Dermis blood vessel endothelial cell (primary cell): ENCODE measurements at regions not wholly inside any gene's neighbourhood (a gene's known extent, or its start where the extent isn't known, plus 50 kb on each side); places are given as distances from the start of the nearest gene placed in this dataset.

ENCODE experiments used
- DNase-seq: peaks from one replicate; pipeline ENCODE4 v3.0.0; 2010

DNA sequence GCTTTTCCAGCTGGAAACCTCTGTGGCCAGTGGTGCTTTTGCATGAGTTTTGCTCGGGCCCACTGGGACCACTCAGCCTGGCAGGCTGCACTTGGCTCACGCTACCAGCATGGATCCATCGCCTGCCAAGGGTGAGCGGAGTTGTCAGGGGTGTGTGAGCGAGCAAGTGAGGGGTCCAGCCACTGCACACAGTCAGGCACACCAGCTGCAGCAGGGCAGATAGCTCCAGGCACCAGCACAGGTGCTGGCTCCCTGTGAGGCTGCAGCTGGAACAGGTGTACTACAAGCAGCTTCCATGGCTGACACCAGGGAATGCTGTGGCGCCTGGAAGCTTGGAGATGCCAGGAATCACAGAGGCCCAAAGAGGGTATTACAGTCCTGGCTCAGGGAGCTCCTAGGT, 391.2 kb upstream of the SGCD start:
- no peak for DNase-seq

DNA sequence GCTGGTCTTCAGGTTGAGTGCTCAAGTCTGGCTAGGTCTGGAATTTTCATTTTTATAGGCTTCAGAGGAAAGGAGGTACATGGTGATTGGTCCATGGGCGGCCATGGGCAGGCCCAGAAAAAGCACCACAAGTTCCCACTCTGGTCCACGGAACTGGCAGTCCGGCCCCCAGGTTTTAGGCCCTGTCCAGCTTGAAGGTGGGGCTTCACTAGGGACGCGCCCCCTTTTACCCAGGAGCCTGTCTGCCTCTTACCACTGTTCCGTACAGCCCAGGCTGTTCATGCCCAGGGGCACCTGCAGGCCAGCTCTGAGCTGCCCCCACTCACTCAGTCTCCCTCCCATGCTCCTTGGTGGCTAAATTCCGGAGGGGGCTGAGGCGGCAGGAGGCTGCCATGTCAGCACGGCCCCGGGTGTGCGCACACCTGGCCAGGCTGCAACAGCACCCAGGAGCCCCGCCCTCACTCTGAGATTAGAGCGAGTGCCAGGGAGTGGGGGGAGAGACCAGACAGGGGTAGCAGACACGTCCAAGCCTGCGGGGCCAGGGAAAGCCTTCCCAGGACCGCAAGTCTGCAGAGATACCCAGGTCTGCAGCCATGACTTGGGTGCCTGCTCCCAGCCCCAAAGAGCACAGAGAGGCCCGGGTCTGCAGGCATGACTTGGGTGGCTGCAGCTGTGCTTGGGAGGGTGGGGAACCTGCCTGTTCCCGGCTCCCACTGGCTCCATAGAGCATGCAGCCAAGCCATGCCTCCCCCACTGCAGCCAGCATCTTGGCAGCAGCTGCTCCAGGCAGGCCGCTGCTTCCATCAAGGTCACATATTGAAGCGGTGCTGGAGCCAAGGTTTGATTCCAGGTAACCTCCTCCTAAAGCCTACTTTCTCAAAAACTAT, 390.2 kb upstream of the SGCD start:
- DNase-seq, result no peak

DNA sequence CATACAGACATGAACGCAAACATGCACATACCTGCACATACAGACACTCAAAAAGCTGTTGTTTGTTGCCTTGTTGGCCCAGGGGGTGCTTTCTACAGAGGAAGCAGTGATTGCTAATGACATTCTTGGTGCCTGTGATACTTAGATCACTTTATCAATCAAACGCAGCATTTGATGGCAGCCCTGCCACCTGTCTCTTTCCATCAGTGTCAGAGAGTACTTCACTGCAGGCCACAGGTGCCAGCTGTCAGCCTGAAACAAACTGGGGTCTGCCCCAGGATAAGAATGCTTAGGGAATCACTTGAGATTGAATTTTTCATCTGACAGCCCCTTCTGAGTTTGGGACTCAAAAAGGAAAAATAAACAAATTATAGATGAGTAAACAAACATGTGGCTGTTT, 388.9 kb upstream of the SGCD start:
- no peak for DNase-seq

DNA sequence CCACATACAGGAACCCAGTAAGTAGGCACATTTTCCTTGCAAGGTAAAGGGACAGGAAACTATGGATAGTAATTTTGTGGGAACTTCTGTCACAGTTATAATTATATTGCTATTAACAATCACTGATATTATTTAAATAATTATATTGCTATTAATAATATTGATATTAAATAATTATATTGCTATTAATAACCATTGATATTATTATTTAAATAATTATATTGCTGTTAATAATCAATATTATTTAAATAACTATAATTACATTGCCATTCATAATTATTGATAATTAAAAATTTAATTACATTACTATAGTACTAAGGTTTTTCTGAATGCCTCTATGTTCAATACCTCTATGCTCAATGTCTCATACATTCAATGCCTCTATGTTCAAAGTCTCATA, 385.6 kb upstream of the SGCD start:
- no peak for DNase-seq

DNA sequence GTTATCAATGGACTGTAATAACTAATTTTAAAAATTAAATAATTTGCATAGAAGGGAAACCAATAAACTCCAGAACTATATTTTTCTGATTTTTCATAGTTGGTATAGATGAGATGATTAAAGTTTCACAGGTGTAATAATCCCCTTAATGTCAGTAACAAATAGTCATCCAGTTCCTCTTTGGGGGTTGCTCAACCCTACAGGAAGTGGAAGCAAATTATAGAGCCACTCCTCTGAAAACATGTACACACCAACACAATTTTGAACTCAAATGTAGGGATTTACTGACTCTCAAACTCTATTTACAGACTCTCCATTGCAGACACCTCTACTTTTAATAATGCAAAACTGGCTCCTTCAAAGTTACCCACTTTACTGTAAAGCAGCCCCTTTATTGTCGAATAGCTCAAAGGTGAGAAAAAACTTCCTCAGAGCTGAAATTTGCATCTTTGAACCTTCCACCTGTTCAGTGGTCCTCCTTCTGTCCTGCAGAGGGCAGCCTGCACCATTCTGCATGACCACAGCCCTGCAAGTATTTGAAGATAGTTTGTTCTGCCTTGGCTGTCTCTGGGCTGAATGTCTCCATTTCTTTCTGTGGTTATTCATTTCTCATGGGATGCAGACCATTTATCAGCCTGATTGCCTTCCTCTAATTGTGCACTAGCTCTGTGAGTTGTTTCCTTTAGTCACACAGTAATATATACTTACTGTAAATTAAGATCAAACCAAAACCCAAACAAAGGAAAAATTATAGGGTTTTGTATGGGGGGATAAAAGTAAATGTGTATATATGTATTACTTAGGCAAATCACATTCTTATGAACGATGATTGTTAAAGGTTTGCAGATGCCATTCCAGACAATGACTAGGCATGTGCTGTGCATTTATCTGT, 383.2 kb upstream of the SGCD start:
- DNase-seq, result no peak

DNA sequence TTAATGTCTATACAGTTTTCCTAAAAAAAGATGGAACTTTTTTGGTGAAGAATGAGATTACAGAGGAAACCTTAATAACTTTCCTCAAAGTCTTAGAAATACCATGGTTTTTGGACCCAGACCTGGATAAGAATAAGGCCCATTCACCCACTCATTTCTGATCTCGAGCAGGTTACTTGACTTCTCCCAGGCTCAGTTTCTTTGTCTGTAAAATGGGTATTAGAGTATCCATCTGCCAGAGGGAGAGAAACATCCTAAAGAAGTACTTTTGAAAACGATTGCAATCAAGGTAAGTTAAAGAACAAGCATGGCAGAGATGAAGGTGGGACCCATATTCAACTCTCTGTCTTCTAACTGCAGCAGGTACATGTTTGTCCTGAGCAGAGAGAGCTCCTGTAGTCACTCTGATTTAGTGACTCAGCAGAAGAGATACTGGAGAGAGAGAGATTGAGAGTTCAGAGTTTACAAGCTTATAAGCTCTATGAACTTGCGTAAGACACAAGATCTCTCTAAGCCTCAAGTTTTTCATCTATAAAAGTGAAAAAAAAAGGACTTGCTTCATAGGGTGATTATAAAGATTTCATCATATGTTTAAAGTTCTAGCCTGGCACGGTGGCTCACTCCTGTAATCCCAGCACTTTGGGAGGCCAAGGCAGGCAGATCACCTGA, 379.4 kb upstream of the SGCD start:
- no peak for DNase-seq

DNA sequence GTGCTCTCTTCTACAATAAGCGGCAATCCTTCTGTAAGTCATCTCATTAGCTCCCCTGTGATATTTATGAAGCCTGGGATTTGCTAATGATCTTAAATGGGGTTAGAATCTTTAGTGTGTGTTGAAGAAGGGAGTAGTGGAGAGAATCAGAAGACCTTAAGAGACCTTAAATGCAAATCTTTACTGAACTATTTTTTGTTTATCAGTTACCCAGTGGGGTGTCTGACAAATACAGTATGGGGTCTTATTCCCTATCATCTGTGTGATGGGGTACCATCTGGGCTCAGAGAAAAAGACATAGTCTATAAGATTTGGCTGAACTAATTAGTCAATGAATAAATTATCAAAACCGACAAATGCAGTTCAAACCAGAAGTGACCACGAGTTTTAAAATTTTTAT, 378.4 kb upstream of the SGCD start:
- DNase-seq, result no peak

DNA sequence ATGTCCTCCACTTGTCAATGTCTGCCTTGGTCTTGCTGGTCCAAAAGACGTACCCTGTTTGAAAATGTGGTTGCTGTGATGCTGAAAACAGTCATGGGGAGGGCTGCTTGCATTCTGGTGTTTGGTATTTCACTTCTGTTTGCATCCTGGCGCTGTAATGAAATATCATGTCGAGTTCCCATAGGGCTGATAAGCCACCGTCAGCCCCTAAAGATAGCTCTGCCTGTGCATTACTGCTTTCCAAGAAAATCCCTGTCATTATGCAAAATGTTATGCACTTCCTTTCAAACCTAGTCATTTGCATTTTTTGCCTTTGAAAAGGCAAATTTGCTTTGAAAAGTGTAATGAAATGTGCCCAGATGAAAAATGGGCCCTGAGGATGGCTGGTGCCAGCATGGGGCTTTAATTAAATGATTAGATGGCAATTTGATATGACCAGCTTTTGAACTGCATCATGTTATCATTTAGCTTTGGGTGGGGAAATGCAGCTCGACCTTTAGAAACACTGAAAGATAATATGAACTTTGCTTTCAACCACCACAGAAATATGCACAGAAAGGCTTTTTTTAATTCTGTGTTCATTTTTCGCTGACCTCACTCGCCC, 374.4 kb upstream of the SGCD start:
- no peak for DNase-seq

DNA sequence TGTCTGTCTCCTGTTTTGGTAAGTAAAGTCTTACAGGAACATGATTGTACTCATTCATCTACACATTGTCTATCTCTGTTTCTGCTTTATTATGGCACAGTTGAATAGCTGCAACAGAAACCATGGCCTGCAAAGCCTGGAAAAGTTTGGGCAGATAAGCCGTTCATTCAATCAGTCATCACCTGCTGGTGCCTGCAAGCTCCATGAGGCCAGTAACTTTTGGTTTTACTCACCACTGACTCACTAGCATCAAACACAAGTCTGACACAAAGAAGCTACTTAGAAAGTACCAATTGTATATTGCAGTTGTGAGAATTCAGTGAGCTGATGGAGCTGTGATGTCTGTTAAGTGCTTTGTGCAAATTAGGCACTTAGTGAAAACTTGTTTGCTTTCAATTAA, 373.6 kb upstream of the SGCD start:
- DNase-seq, result no peak

DNA sequence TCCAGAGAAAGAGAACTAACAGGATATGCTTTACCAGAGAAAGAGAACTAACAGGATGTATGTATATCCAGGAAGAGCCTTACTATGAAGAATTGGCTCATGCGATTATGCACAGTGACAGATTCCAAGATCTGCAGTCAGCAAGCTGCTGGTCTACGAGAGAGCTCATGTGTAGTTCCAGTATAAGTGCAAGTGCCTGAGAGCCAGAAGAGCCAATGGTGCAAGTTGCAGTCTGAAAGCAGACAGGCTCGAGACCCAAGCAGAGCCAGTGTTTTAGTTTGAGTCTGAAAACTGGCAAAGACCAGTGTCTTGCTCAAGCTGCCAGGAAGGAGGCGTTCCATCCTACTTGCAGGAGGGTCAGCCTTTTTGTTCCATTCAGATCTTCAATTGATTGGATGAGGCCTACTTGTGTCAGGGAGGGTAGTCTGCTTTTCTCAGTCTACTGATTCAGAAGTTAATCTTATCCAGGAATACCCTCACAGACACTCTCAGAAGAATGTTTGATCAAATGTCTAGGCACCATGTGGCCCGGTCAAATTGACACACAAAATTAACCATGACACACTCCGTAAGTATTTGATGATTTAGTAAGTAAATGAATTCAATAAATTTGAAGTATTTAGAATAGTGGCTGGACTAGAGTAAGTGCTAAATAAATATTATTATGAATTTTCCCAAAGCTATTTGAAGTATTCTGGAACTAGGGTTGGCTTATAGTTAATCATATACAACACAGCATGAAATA, 372.1 kb upstream of the SGCD start:
- DNase-seq, result no peak

DNA sequence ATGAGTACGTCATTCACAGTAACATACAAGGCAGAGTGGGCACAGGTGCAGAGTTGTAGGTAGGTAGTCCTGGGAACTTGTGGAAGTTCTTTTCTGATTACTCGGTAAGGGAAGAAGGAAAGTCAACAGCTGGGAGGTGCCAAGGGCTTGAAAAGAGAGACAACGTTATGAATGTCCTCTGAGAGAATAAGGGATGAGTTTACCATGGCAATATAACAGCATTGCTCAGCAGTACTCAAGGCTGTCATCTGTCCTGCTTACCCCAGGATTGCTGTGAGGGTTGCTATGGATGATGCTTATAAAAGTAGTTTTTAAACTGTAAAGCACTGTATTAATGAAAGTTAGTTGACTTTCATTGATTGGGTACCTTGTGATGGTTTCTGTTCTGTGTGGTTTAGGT, 369.1 kb upstream of the SGCD start:
- DNase-seq, result no peak

DNA sequence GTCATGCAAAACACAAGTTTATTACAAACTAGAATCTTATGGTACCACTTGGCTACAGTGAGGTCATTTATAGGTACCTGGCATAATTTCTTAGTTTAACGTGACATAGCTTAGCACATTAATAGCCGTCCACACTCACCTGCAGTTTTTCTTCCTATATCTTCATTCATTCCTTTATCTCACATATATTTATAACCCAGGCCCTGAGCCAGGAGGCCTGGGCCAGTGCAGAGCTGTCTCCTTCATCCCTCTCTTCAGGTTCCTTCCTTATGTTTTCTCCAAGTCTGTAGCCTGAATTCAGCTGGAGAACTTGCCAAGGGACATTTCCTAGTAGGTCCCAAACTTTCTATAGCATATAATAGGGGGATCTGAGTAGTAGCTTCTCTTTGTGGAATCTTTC, 367.9 kb upstream of the SGCD start:
- DNase-seq, result no peak

DNA sequence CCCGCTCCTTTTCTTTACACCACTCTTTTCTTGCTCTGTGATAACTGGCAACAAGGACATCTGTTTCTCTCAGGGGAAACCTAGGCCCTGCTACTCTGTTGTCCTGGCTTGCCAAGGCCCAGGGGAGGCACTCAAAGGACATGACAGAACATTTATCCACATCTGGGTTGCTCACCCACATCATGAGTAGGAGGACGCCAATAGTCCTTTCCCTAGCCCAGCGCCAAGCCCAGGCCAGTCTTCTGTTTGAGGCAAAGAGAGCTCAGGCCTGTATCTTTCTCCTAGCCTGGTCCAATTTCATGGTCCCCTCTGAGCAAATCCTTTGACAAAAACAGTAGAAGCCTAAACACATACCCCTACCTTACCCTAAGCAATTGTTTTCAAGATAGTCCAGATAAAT, 366.8 kb upstream of the SGCD start:
- DNase-seq, result no peak

DNA sequence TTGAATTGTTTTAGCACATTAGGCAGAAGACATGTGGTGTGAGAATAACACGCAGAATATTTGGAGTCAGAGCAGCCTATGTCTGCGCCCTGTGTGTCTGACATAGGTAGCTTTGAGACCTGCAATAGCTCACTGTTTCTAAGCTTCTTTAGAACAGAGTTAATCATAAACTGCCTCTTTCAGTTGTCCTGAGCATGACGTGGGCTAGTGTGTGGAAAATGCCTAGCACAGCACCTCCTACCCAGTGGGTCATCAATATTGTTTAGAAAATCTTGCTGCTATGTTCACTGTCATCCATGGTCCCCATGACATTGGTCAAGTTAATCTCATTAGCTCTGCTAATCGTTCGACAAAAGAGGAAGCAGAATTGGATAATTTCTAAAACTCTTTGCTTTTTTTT, 357.4 kb upstream of the SGCD start:
- DNase-seq, result no peak

DNA sequence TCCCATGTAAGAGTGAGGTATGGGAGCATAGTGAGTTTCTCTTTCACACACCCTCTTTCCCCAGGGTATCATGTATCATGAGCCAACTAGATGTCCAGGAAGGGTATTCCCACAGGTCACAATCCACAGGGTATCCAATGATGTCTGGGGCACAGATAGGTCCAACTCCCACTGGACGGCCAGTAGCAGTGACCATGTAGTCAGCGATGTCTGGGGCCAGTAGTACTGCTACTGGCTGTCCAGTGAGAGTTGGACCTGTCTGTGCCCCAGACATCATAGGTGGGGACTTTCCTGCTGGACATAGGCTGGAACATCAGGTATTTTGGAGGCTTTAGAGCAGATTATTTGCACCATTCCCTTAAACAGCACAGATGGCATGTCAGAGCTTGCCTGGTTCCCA, 352.6 kb upstream of the SGCD start:
- DNase-seq, result no peak

DNA sequence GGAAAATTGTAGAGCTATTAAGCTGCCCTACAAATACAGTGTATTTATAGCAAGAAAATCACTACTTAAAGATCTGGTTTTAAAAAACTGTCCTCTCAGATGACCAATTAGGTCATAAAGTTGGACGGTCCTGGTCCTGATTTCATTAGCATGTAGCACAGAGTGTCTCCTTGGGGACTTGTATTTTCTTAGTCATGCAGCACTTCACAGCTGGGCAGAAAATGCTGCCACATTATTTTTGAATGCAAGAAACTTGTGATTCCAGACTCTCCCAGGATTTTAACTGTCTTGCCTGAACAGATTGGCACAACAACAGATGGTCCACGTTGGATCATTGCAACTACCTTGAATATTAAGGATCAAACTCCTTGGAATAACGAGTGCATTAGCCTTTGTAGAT, 348.1 kb upstream of the SGCD start:
- DNase-seq, result no peak

DNA sequence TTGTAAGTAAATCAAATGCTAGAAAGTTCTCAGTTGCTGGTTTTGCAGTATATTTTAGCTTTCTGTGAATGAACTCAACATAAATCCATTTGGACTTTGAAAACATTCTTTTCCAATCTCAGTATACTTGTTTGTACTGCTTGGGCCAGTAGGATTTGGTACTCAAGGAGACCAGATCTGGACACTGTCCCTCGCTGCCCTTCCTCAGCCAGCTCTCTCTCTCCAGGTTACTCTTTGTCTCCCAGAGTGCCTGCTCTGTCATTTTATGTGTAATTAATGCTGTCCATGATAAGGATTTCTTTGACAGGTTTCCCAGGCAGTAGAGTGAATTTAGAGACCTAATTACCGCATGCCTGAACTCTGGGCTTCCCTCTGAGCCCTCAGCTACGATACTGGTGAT, 344.6 kb upstream of the SGCD start:
- DNase-seq, result no peak

DNA sequence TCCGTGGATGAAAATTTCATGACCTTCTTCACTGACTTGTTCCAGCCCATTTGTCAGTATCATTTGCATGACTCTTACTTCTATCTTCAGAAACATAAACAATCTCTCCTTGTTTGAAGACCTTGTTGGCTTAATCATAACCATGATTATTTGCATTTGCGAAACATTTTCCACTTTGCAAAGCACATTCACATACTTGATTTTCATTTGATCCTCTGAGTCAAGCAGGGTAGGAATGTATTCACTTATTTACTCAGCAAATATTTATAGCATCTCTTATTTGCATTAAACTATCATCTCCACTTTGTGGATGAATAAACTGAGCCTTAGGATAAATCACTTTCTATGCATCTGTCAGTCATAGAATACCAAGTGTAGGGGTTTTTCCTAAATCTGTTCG, 343.0 kb upstream of the SGCD start:
- no peak for DNase-seq

DNA sequence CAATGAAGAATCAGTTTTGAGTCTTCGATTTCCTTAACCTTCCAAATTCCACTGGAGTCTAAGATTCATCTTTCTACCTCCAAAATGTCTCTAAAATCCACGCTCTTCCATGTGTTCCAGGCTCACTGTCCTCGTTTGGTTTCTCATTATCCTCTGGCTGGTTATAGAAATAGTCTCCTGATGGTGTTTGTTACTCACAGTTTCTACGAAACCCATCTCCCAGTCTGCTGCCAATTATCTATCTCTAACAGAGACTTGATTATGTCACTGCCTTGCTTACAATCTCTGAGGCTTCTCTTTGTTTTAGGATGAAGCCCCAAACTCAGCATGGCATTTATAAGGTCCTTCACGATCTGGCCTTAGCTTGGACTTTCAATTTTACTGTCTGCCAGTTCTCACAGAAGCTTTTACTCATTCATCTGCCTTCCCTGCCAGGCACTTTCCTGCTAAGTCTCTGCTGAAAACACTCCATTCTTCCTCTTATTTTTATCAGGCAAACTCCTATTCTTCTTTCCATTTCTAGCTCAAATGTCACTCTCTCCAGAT, 339.6 kb upstream of the SGCD start:
- DNase-seq, result no peak

DNA sequence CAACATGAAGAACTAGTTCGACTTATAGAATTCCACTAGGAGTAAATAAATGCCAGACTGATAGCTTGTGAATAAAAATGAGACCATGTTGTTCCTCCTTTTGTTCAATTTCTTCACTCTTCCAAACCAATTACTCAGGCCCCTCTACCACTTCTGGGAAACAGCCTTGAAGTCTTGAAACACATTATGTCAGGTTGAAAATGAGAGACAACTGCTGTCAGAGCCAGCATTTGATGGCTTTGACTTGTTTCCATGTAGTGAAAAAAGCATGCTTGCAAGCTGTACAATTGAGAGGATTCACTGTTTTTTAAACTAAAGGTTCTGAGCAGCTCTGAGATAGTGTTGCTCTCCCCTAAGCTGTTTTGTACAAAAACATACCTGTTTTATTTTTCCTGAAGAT, 337.1 kb upstream of the SGCD start:
- DNase-seq, result no peak

DNA sequence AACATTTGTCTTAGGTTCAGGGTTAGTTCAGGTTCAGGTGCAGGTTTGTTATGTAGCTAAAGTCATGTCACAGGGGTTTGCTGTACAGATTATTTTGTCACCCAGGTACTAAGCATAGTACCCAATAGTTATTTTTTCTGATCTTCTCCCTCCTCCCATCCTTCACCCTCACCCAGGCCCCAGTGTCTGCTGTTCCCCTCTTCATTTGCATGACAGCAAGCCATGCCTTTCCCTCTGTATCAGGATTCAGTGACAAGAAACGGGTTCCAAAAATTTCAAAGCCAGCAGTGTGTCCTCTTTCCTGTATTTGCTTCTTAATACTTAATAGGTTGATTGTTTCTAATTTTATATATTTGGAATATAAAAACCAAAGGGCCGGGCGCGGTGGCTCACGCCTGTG, 330.8 kb upstream of the SGCD start:
- DNase-seq, result no peak

DNA sequence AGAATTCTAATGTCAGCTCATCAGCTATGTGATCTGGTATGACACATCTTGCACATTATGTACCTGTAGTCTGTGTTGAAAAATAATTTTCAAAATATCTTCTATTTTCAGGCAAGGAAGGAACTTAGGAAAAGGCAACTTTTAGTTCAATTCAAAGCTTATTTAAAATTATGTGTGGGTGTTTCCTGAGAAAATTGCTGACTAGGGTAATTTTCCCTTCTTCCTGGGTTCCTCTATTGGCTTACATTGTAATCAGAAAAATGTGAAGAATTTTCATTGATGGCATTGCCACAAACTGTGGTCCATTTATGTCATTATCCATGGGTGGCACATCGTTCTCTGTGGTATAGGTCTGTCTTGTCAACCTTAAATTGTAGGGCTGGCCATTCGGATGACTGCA, 328.7 kb upstream of the SGCD start:
- no peak for DNase-seq
